ENCODE measurements at regions not wholly inside any gene's neighbourhood (a gene's known extent, or its start where the extent isn't known, plus 50 kb on each side); places are given as distances from the start of the nearest gene placed in this dataset.
"Not testable (repeated sequence)": the region's sequence is repeated elsewhere in the genome, so short reads cannot be mapped to it uniquely, and the experiment has no call there.

GRCh38 chr15:19973718-19974117 lies 567.9 kb downstream of the GOLGA6L6 start:
- no peak for FAIRE-seq

GRCh38 chr15:19972582-19972981 lies 569.0 kb downstream of the GOLGA6L6 start:
- H3K27me3 Mint-ChIP-seq (ENCODE audit: low read depth, unreplicated experiment); H3K27ac Mint-ChIP-seq (ENCODE audit: unreplicated experiment); H2AFZ ChIP-seq (ENCODE audit: low read depth, low read length); H3K9me3 ChIP-seq (ENCODE audit: insufficient read depth, low read depth, low read length); H3K4me1 Mint-ChIP-seq (ENCODE audit: low read depth, unreplicated experiment); H3K36me3 ChIP-seq (ENCODE audit: insufficient read depth, low read length); H3K4me1 ChIP-seq (ENCODE audit: insufficient read depth, low read length); H3K4me3 Mint-ChIP-seq (ENCODE audit: unreplicated experiment); H4K20me1 ChIP-seq (ENCODE audit: insufficient read depth, low read length); H3K79me2 ChIP-seq (ENCODE audit: insufficient read depth, low read length); H3K36me3 Mint-ChIP-seq (ENCODE audit: low read depth, unreplicated experiment); DNase-seq (ENCODE audit: low read depth); H3K4me3 ChIP-seq (ENCODE audit: insufficient read depth, low read depth, low read length); FAIRE-seq; H3K4me2 ChIP-seq (ENCODE audit: low read length); H3K27me3 ChIP-seq (ENCODE audit: insufficient read depth, low read length); H3K9ac ChIP-seq (ENCODE audit: low read length); H3K9me3 Mint-ChIP-seq (ENCODE audit: unreplicated experiment); H3K27ac ChIP-seq (ENCODE audit: low read depth, low read length): not testable (repeated sequence)

More at GRCh38 chr15:19973718-19974117, 567.9 kb downstream of the GOLGA6L6 start:
- no peak overlapping the region for H3K4me3 Mint-ChIP-seq (ENCODE audit: unreplicated experiment)
- DNase-seq (ENCODE audit: low read depth), result no peak
- H4K20me1 ChIP-seq (ENCODE audit: insufficient read depth, low read length), result no peaks in the 10 kb centered on the region
- no peaks in the 10 kb centered on the region for H3K36me3 ChIP-seq (ENCODE audit: insufficient read depth, low read length)
- no peak overlapping the region for H3K27ac ChIP-seq (ENCODE audit: low read depth, low read length)
- no peak overlapping the region for H3K4me3 ChIP-seq (ENCODE audit: insufficient read depth, low read depth, low read length)
- H3K4me2 ChIP-seq (ENCODE audit: low read length), result no peak overlapping the region
- H2AFZ ChIP-seq (ENCODE audit: low read depth, low read length), result no peak overlapping the region
- no peak overlapping the region for H3K9ac ChIP-seq (ENCODE audit: low read length)
- H3K9me3 Mint-ChIP-seq (ENCODE audit: unreplicated experiment), result peaks cover 15% of the 10 kb centered on the region
- H3K4me1 ChIP-seq (ENCODE audit: insufficient read depth, low read length), result no peaks in the 10 kb centered on the region
- no peaks in the 10 kb centered on the region for H3K9me3 ChIP-seq (ENCODE audit: insufficient read depth, low read depth, low read length)
- H3K4me1 Mint-ChIP-seq (ENCODE audit: low read depth, unreplicated experiment), result no peaks in the 10 kb centered on the region
- no peaks in the 10 kb centered on the region for H3K79me2 ChIP-seq (ENCODE audit: insufficient read depth, low read length)
- H3K27ac Mint-ChIP-seq (ENCODE audit: unreplicated experiment), result no peak overlapping the region
- H3K27me3 ChIP-seq (ENCODE audit: insufficient read depth, low read length), result no peaks in the 10 kb centered on the region
- H3K36me3 Mint-ChIP-seq (ENCODE audit: low read depth, unreplicated experiment), result no peaks in the 10 kb centered on the region
- H3K27me3 Mint-ChIP-seq (ENCODE audit: low read depth, unreplicated experiment), result no peaks in the 10 kb centered on the region
- TF ChIP-seq CTCF (IDR thresholded peaks at IDR 0.05; ENCODE audit: insufficient read depth, low read depth, low read length) (no peak), EZH2 (IDR thresholded peaks at IDR 0.05; ENCODE audit: insufficient read depth, low read length) (no peak)

- H3K27ac ChIP-seq (ENCODE audit: low read depth, low read length); H3K79me2 ChIP-seq (ENCODE audit: insufficient read depth, low read length); H3K9ac ChIP-seq (ENCODE audit: low read length); H3K4me3 Mint-ChIP-seq (ENCODE audit: unreplicated experiment); H3K4me3 ChIP-seq (ENCODE audit: insufficient read depth, low read depth, low read length); H3K27ac Mint-ChIP-seq (ENCODE audit: unreplicated experiment); H4K20me1 ChIP-seq (ENCODE audit: insufficient read depth, low read length); H3K4me2 ChIP-seq (ENCODE audit: low read length); H2AFZ ChIP-seq (ENCODE audit: low read depth, low read length); FAIRE-seq; H3K9me3 Mint-ChIP-seq (ENCODE audit: unreplicated experiment); H3K27me3 Mint-ChIP-seq (ENCODE audit: low read depth, unreplicated experiment); H3K4me1 ChIP-seq (ENCODE audit: insufficient read depth, low read length); DNase-seq (ENCODE audit: low read depth); H3K9me3 ChIP-seq (ENCODE audit: insufficient read depth, low read depth, low read length); H3K27me3 ChIP-seq (ENCODE audit: insufficient read depth, low read length); H3K4me1 Mint-ChIP-seq (ENCODE audit: low read depth, unreplicated experiment); H3K36me3 Mint-ChIP-seq (ENCODE audit: low read depth, unreplicated experiment); H3K36me3 ChIP-seq (ENCODE audit: insufficient read depth, low read length): not testable (repeated sequence)
Observed at GRCh38 chr15:19965574-19965973, 576.0 kb downstream of the GOLGA6L6 start.

- not testable (repeated sequence) for H3K79me2 ChIP-seq (ENCODE audit: insufficient read depth, low read length); H3K4me1 Mint-ChIP-seq (ENCODE audit: low read depth, unreplicated experiment); H3K9me3 Mint-ChIP-seq (ENCODE audit: unreplicated experiment); H3K4me1 ChIP-seq (ENCODE audit: insufficient read depth, low read length); H3K27ac Mint-ChIP-seq (ENCODE audit: unreplicated experiment); H3K9me3 ChIP-seq (ENCODE audit: insufficient read depth, low read depth, low read length); H2AFZ ChIP-seq (ENCODE audit: low read depth, low read length); H3K36me3 Mint-ChIP-seq (ENCODE audit: low read depth, unreplicated experiment); H3K27ac ChIP-seq (ENCODE audit: low read depth, low read length); H3K27me3 Mint-ChIP-seq (ENCODE audit: low read depth, unreplicated experiment); H3K27me3 ChIP-seq (ENCODE audit: insufficient read depth, low read length); H3K4me3 ChIP-seq (ENCODE audit: insufficient read depth, low read depth, low read length); H3K4me2 ChIP-seq (ENCODE audit: low read length); H4K20me1 ChIP-seq (ENCODE audit: insufficient read depth, low read length); FAIRE-seq; H3K9ac ChIP-seq (ENCODE audit: low read length); DNase-seq (ENCODE audit: low read depth); H3K4me3 Mint-ChIP-seq (ENCODE audit: unreplicated experiment); H3K36me3 ChIP-seq (ENCODE audit: insufficient read depth, low read length)
Observed at GRCh38 chr15:19964480-19964879, 577.1 kb downstream of the GOLGA6L6 start.
